ENCODE measurements at regions not wholly inside any gene's neighbourhood (a gene's known extent, or its start where the extent isn't known, plus 50 kb on each side); places are given as distances from the start of the nearest gene placed in this dataset.

DNA sequence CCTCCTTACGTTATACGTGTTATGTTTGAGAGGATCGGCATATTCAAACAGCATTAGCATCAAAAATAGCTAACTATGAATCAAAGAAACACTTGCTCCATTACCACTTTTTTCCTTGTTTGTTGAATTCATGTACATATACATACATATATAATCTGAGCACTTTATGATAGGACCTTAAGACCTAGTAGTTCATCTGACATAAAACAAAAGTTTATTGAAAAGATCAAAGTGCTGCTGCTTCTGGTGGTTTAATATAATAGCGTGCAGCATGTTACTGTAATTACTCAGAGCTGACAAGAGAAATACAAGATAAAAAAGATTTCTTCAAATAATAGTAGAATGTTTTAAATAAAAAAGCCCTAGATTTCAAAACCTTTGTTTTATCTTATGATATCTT is 1850.9 kb upstream of the LRRTM1 start:
- TF ChIP-seq POLR2A (IDR thresholded peaks at IDR 0.05): no peak
- TF ChIP-seq, protein P1, sequence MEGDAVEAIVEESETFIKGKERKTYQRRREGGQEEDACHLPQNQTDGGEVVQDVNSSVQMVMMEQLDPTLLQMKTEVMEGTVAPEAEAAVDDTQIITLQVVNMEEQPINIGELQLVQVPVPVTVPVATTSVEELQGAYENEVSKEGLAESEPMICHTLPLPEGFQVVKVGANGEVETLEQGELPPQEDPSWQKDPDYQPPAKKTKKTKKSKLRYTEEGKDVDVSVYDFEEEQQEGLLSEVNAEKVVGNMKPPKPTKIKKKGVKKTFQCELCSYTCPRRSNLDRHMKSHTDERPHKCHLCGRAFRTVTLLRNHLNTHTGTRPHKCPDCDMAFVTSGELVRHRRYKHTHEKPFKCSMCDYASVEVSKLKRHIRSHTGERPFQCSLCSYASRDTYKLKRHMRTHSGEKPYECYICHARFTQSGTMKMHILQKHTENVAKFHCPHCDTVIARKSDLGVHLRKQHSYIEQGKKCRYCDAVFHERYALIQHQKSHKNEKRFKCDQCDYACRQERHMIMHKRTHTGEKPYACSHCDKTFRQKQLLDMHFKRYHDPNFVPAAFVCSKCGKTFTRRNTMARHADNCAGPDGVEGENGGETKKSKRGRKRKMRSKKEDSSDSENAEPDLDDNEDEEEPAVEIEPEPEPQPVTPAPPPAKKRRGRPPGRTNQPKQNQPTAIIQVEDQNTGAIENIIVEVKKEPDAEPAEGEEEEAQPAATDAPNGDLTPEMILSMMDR (IDR thresholded peaks at IDR 0.05): no peak
